ENCODE measurements at regions not wholly inside any gene's neighbourhood (a gene's known extent, or its start where the extent isn't known, plus 50 kb on each side); places are given as distances from the start of the nearest gene placed in this dataset.
"Not testable (repeated sequence)": the region's sequence is repeated elsewhere in the genome, so short reads cannot be mapped to it uniquely, and the experiment has no call there.

DNA sequence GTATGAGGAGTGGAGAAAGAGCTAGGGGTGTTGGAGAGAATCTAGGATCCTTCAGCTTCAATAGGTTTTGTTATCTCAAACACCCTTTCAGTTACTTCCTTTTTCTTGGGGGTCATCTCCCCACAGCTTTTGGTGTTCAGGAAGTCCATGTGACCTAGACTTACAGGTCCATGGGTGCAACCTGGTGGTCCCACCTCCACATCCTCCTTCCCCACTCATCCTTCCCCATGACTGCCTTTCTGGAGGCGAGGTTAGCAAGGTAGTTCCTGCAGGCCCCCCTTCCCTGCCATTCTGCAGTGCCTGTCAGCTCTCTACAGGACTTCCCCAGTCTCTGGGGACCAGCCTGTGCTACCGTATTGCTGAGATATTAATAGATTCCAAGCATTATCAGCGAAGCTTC is 107.6 kb downstream of the TMEM17 start:
- H3K4me3 ChIP-seq (ENCODE audit: low read length): no peak overlapping the region
- no peak for DNase-seq
- no peaks in the 10 kb centered on the region for H3K4me1 ChIP-seq (ENCODE audit: control insufficient read depth, insufficient read depth, low read length)
- no peaks in the 10 kb centered on the region for H3K36me3 ChIP-seq (ENCODE audit: control insufficient read depth, insufficient read depth, low read length)
- no peaks in the 10 kb centered on the region for H3K9me3 ChIP-seq (replicated peaks; ENCODE audit: control insufficient read depth, low read depth, low read length)
- H3K27me3 ChIP-seq (ENCODE audit: control insufficient read depth, insufficient read depth, low read length): no peaks in the 10 kb centered on the region
- WGBS (ENCODE audit: insufficient coverage): 54% methylated on average over 3 of the region's 3 CpGs
- H3K27ac ChIP-seq (ENCODE audit: low read length): no peak overlapping the region

- Histone ChIP-seq H3K4me1 (ENCODE audit: control insufficient read depth, insufficient read depth, low read length) (no peaks in the 10 kb centered on the region), H3K27me3 (ENCODE audit: control insufficient read depth, insufficient read depth, low read length) (no peaks in the 10 kb centered on the region), H3K27ac (ENCODE audit: low read length) (no peak overlapping the region), H3K9me3 (replicated peaks; ENCODE audit: control insufficient read depth, low read depth, low read length) (no peaks in the 10 kb centered on the region), H3K36me3 (ENCODE audit: control insufficient read depth, insufficient read depth, low read length) (no peaks in the 10 kb centered on the region), H3K4me3 (ENCODE audit: low read length) (no peak overlapping the region)
- no CpG with 5 or more reads among the region's 2 CpGs for WGBS (ENCODE audit: insufficient coverage)
- DNase-seq: no peak
Measured at GRCh38 chr2:62396880-62397279, 109.1 kb downstream of the TMEM17 start.

DNA sequence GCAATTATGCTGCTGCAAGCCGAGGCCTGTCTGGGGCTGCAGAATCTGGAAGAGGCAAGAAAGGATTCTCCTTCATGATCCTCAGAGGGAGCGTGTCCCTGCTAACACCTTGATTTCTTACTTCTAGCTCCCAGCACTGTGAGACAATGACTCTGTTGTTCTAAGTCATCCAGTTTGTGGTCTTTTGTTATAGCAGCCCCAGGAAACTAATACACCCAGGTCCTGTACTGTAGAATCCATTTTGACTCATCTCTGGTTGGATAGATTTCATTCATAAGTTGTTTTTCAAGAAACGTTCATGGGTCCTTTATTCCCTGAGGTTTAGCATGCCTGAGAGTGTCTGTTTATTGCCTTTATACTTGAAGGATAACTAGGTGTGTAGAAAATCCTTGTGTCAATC is 112.7 kb downstream of the TMEM17 start:
- WGBS (ENCODE audit: insufficient coverage): 100% methylated on average over 1 of the region's 3 CpGs
- H3K4me1 ChIP-seq (ENCODE audit: control insufficient read depth, insufficient read depth, low read length): no peaks in the 10 kb centered on the region
- H3K9me3 ChIP-seq (replicated peaks; ENCODE audit: control insufficient read depth, low read depth, low read length): no peaks in the 10 kb centered on the region
- no peaks in the 10 kb centered on the region for H3K36me3 ChIP-seq (ENCODE audit: control insufficient read depth, insufficient read depth, low read length)
- H3K4me3 ChIP-seq (ENCODE audit: low read length): no peak overlapping the region
- no peak for DNase-seq
- H3K27ac ChIP-seq (ENCODE audit: low read length): no peak overlapping the region
- H3K27me3 ChIP-seq (ENCODE audit: control insufficient read depth, insufficient read depth, low read length): no peaks in the 10 kb centered on the region

DNA sequence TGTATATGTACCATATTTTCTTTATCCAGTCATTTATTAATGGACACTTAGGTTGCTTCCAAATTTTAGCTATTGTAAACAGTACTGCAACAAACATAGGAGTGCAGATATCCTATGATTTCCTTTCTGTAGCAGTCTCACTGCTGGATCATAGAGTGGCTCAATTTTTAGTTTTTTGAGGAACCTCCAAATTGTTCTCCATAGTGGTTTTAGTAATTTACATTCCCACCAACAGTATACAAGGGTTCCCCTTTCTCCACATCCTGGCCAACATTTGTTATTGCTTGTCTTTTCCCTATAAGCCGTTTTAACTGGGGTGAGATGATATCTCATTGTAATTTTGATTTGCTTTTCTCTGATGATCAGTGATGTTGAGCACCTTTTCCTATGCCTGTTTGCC is 114.3 kb downstream of the TMEM17 start:
- Histone ChIP-seq H3K27me3 (ENCODE audit: control insufficient read depth, insufficient read depth, low read length) (no peaks in the 10 kb centered on the region), H3K4me1 (ENCODE audit: control insufficient read depth, insufficient read depth, low read length) (no peaks in the 10 kb centered on the region), H3K4me3 (ENCODE audit: low read length) (no peak overlapping the region), H3K36me3 (ENCODE audit: control insufficient read depth, insufficient read depth, low read length) (no peaks in the 10 kb centered on the region), H3K9me3 (replicated peaks; ENCODE audit: control insufficient read depth, low read depth, low read length) (no peaks in the 10 kb centered on the region), H3K27ac (ENCODE audit: low read length) (no peak overlapping the region)
- WGBS (ENCODE audit: insufficient coverage): no CpG with 5 or more reads among the region's 1 CpG
- no peak for DNase-seq

DNA sequence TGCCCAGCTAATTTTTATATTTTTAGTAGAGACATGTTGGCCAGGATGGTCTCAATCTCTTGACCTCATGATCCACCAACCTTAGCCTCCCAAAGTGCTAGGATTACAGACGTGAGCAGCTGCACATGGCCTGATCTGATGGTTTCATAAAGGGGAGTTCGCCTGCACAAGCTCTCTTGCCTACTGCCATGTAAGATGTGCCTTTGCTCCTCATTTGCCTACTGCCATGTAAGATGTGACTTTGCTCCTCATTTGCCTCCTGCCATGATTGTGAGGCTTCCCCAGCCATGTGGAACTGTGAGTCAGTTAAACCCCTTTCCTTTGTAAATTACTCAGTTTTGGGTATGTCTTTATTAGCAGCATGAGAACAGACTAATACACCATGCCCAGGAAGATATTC is 119.6 kb downstream of the TMEM17 start:
- not testable (repeated sequence) for H3K4me3 ChIP-seq (ENCODE audit: low read length); DNase-seq; H3K9me3 ChIP-seq (replicated peaks; ENCODE audit: control insufficient read depth, low read depth, low read length); H3K27me3 ChIP-seq (ENCODE audit: control insufficient read depth, insufficient read depth, low read length); H3K4me1 ChIP-seq (ENCODE audit: control insufficient read depth, insufficient read depth, low read length); H3K36me3 ChIP-seq (ENCODE audit: control insufficient read depth, insufficient read depth, low read length); H3K27ac ChIP-seq (ENCODE audit: low read length)
- WGBS (ENCODE audit: insufficient coverage): 100% methylated on average over 2 of the region's 2 CpGs

DNA sequence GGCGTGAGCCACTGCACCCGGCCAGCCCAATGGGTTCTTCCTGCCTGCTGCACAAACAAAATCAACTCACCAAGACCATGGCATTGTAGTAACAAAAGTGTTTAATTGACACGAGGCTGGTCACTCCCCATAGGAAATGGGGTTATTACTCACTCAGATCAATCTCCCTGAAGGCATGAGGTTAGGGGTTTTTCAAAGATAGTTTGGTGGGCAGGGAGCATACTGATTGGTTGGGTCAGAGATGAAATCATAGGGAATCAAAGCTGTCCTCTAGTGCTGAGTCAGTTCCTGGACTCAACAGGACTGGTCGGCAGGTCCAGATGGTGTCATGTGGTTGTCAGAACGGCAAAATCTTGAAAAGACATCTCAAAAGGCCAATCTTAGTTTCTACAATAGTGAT is 122.1 kb downstream of the TMEM17 start:
- peaks cover 5% of the 10 kb centered on the region for H3K4me1 ChIP-seq (ENCODE audit: control insufficient read depth, insufficient read depth, low read length)
- no CpG with 5 or more reads among the region's 5 CpGs for WGBS (ENCODE audit: insufficient coverage)
- no peaks in the 10 kb centered on the region for H3K36me3 ChIP-seq (ENCODE audit: control insufficient read depth, insufficient read depth, low read length)
- no peak overlapping the region for H3K4me3 ChIP-seq (ENCODE audit: low read length)
- no peak overlapping the region for H3K27ac ChIP-seq (ENCODE audit: low read length)
- no peaks in the 10 kb centered on the region for H3K9me3 ChIP-seq (replicated peaks; ENCODE audit: control insufficient read depth, low read depth, low read length)
- H3K27me3 ChIP-seq (ENCODE audit: control insufficient read depth, insufficient read depth, low read length): no peaks in the 10 kb centered on the region
- no peak for DNase-seq

- 85% methylated on average over 2 of the region's 2 CpGs for WGBS (ENCODE audit: insufficient coverage)
- H3K27ac ChIP-seq (ENCODE audit: low read length): peak overlapping the region; percentile 11
- peaks cover 5% of the 10 kb centered on the region for H3K4me1 ChIP-seq (ENCODE audit: control insufficient read depth, insufficient read depth, low read length)
- DNase-seq: no peak
- no peaks in the 10 kb centered on the region for H3K9me3 ChIP-seq (replicated peaks; ENCODE audit: control insufficient read depth, low read depth, low read length)
- H3K36me3 ChIP-seq (ENCODE audit: control insufficient read depth, insufficient read depth, low read length): no peaks in the 10 kb centered on the region
- no peak overlapping the region for H3K4me3 ChIP-seq (ENCODE audit: low read length)
- no peaks in the 10 kb centered on the region for H3K27me3 ChIP-seq (ENCODE audit: control insufficient read depth, insufficient read depth, low read length)
Measured at GRCh38 chr2:62382757-62383156, 123.2 kb downstream of the TMEM17 start.

- no peak overlapping the region for H3K4me3 ChIP-seq (ENCODE audit: low read length)
- no CpG with 5 or more reads among the region's 2 CpGs for WGBS (ENCODE audit: insufficient coverage)
- peak overlapping the region; percentile 76 for H3K27ac ChIP-seq (ENCODE audit: low read length)
- no peaks in the 10 kb centered on the region for H3K36me3 ChIP-seq (ENCODE audit: control insufficient read depth, insufficient read depth, low read length)
- peak; percentile 66 for DNase-seq
- peaks cover 5% of the 10 kb centered on the region for H3K4me1 ChIP-seq (ENCODE audit: control insufficient read depth, insufficient read depth, low read length)
- H3K27me3 ChIP-seq (ENCODE audit: control insufficient read depth, insufficient read depth, low read length): no peaks in the 10 kb centered on the region
- H3K9me3 ChIP-seq (replicated peaks; ENCODE audit: control insufficient read depth, low read depth, low read length): no peaks in the 10 kb centered on the region
Measured at GRCh38 chr2:62382122-62382521, 123.9 kb downstream of the TMEM17 start.

- peak overlapping the region; percentile 76 for H3K27ac ChIP-seq (ENCODE audit: low read length)
- H3K4me3 ChIP-seq (ENCODE audit: low read length): no peak overlapping the region
- no CpG with 5 or more reads among the region's 1 CpG for WGBS (ENCODE audit: insufficient coverage)
- no peaks in the 10 kb centered on the region for H3K27me3 ChIP-seq (ENCODE audit: control insufficient read depth, insufficient read depth, low read length)
- no peaks in the 10 kb centered on the region for H3K36me3 ChIP-seq (ENCODE audit: control insufficient read depth, insufficient read depth, low read length)
- peaks cover 5% of the 10 kb centered on the region for H3K4me1 ChIP-seq (ENCODE audit: control insufficient read depth, insufficient read depth, low read length)
- H3K9me3 ChIP-seq (replicated peaks; ENCODE audit: control insufficient read depth, low read depth, low read length): no peaks in the 10 kb centered on the region
- DNase-seq: peak; percentile 62
Measured at GRCh38 chr2:62381656-62382055, 124.3 kb downstream of the TMEM17 start.

DNA sequence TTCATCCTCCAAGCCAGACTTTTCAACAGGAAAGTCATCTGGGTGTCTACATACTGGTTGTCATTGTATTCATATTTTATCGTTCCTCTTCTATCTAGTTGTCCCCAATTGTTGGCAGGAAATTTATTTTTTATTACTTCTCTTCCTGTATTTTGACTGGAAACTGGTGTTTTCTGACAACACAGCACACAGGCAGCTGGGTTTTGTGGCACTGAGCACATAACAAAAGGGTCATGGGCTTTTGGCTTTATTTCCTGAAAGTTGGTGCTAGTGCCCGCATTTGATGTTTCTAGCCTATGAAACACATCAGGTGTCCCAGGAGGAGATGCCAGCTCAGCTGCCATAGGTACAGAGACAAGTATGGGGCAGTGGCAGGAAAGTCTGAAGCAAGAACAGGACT is 126.4 kb downstream of the TMEM17 start:
- Histone ChIP-seq H3K36me3 (ENCODE audit: control insufficient read depth, insufficient read depth, low read length) (no peaks in the 10 kb centered on the region), H3K4me3 (ENCODE audit: low read length) (no peak overlapping the region), H3K27me3 (ENCODE audit: control insufficient read depth, insufficient read depth, low read length) (no peaks in the 10 kb centered on the region), H3K27ac (ENCODE audit: low read length) (peak overlapping the region; percentile 33), H3K4me1 (ENCODE audit: control insufficient read depth, insufficient read depth, low read length) (peaks cover 5% of the 10 kb centered on the region), H3K9me3 (replicated peaks; ENCODE audit: control insufficient read depth, low read depth, low read length) (no peaks in the 10 kb centered on the region)
- peak; percentile 14 for DNase-seq
- 71% methylated on average over 1 of the region's 2 CpGs for WGBS (ENCODE audit: insufficient coverage)

- Histone ChIP-seq H3K27ac (ENCODE audit: low read length) (no peak overlapping the region), H3K27me3 (ENCODE audit: control insufficient read depth, insufficient read depth, low read length) (no peaks in the 10 kb centered on the region), H3K36me3 (ENCODE audit: control insufficient read depth, insufficient read depth, low read length) (no peaks in the 10 kb centered on the region), H3K9me3 (replicated peaks; ENCODE audit: control insufficient read depth, low read depth, low read length) (peaks cover 3% of the 10 kb centered on the region), H3K4me3 (ENCODE audit: low read length) (no peak overlapping the region), H3K4me1 (ENCODE audit: control insufficient read depth, insufficient read depth, low read length) (peaks cover 3% of the 10 kb centered on the region)
- no peak for DNase-seq
- WGBS (ENCODE audit: insufficient coverage): no CpG with 5 or more reads among the region's 1 CpG
Measured at GRCh38 chr2:62375113-62375420, 130.9 kb downstream of the TMEM17 start.

Measured in muscle of leg (tissue), 3 donors.